Activated naive CD4-positive, alpha-beta T cell treated with anti-CD3 and anti-CD28 coated beads, Interleukin-2, amount 50 U/mL, for 72 hours (primary cell): ENCODE measurements at regions not wholly inside any gene's neighbourhood (a gene's known extent, or its start where the extent isn't known, plus 50 kb on each side); places are given as distances from the start of the nearest gene placed in this dataset.
A peak's percentile ranks its signal among the peaks of the same experiment; 100 is the strongest.
"Not testable (repeated sequence)": the region's sequence is repeated elsewhere in the genome, so short reads cannot be mapped to it uniquely, and the experiment has no call there.

ENCODE experiments used
- ATAC-seq, 2 donors: fragments of 150-1000 bp; cut with Tn5 transposase; 2 replicates each; pipeline ENCODE4 v1.10.0; 2021; ENCODE audit warnings: mild to moderate bottlenecking in 2 of 2, moderate library complexity in 2 of 2
- DNase-seq, 2 donors: peaks; one replicate each; pipeline ENCODE4 v3.0.0; 2021 to 2022; ENCODE audit warnings: low spot score in 2 of 2
- H3K27ac Mint-ChIP-seq, 2 donors: one replicate each; pipeline ENCODE4 v1.8.0; 2022; ENCODE audit warnings: mild to moderate bottlenecking in 2 of 2, mixed read lengths in 2 of 2
- H3K36me3 Mint-ChIP-seq, 2 donors: one replicate each; pipeline ENCODE4 v1.8.0; 2022; ENCODE audit warnings: mixed read lengths in 2 of 2
- H3K9me3 Mint-ChIP-seq, 2 donors: one replicate each; pipeline ENCODE4 v1.8.0; 2022; ENCODE audit warnings: mixed read lengths in 2 of 2

GRCh38 chr14:86944434-86944833, 1048.5 kb downstream of the GALC start:
- no peak for ATAC-seq

GRCh38 chr14:86943391-86944365, 1049.3 kb downstream of the GALC start:
- no peak for DNase-seq
- H3K9me3 Mint-ChIP-seq = peaks cover 11 to 14% of the 10 kb centered on the region in 2 donors
- ATAC-seq = no peak
- H3K36me3 Mint-ChIP-seq = no peaks in the 10 kb centered on the region
- H3K27ac Mint-ChIP-seq = no peak overlapping the region

More at GRCh38 chr14:86944434-86944833, 1048.5 kb downstream of the GALC start:
- no peak overlapping the region for H3K27ac Mint-ChIP-seq
- DNase-seq = no peak
- H3K36me3 Mint-ChIP-seq = no peaks in the 10 kb centered on the region
- peaks cover 6 to 10% of the 10 kb centered on the region in 2 donors for H3K9me3 Mint-ChIP-seq

- ATAC-seq (no peak), DNase-seq (no peak)
- Mint-ChIP-seq H3K36me3 (no peaks in the 10 kb centered on the region), H3K27ac (no peak overlapping the region), H3K9me3 (peaks cover 14 to 17% of the 10 kb centered on the region in 2 donors)
These were observed 1050.0 kb downstream of the GALC start for GRCh38 chr14:86942936-86943335.

- DNase-seq (no peak), ATAC-seq (no peak)
- no peaks in the 10 kb centered on the region for H3K36me3 Mint-ChIP-seq
- H3K9me3 Mint-ChIP-seq = peaks cover 9 to 22% of the 10 kb centered on the region in 2 donors
- no peak overlapping the region for H3K27ac Mint-ChIP-seq
These were observed 1052.9 kb downstream of the GALC start for GRCh38 chr14:86940106-86940505.

- Mint-ChIP-seq H3K9me3 (peaks cover 9 to 22% of the 10 kb centered on the region in 2 donors), H3K36me3 (no peaks in the 10 kb centered on the region), H3K27ac (no peak overlapping the region)
- DNase-seq (no peak), ATAC-seq (no peak)
These were observed 1054.7 kb downstream of the GALC start for GRCh38 chr14:86938320-86938719.

GRCh38 chr14:86936556-86936955, 1056.4 kb downstream of the GALC start:
- peaks cover 4 to 19% of the 10 kb centered on the region in 2 donors for H3K9me3 Mint-ChIP-seq
- H3K27ac Mint-ChIP-seq = no peak overlapping the region
- no peaks in the 10 kb centered on the region for H3K36me3 Mint-ChIP-seq
- DNase-seq (no peak), ATAC-seq (no peak)

- peaks cover 4 to 19% of the 10 kb centered on the region in 2 donors for H3K9me3 Mint-ChIP-seq
- H3K36me3 Mint-ChIP-seq = no peaks in the 10 kb centered on the region
- DNase-seq = no peak
- ATAC-seq = no peak
- no peak overlapping the region for H3K27ac Mint-ChIP-seq
These were observed 1057.6 kb downstream of the GALC start for GRCh38 chr14:86935241-86935885.

- DNase-seq = no peak
- Mint-ChIP-seq H3K27ac (no peak overlapping the region), H3K9me3 (peaks cover 3 to 17% of the 10 kb centered on the region in 2 donors)
These were observed 1058.9 kb downstream of the GALC start for GRCh38 chr14:86933958-86934595.

GRCh38 chr14:86933460-86933859, 1059.5 kb downstream of the GALC start:
- DNase-seq (no peak), ATAC-seq (no peak)
- Mint-ChIP-seq H3K9me3 (peaks cover 0 to 13% of the 10 kb centered on the region in 2 donors), H3K36me3 (no peaks in the 10 kb centered on the region), H3K27ac (no peak overlapping the region)

More at GRCh38 chr14:86933958-86934595, 1058.9 kb downstream of the GALC start:
- no peak for ATAC-seq
- no peaks in the 10 kb centered on the region for H3K36me3 Mint-ChIP-seq

GRCh38 chr14:86915406-86915805, 1077.6 kb downstream of the GALC start:
- Mint-ChIP-seq H3K27ac (no peak overlapping the region), H3K9me3 (peaks cover 5 to 7% of the 10 kb centered on the region in 2 donors), H3K36me3 (no peaks in the 10 kb centered on the region)
- DNase-seq = no peak
- ATAC-seq = no peak

- no peak overlapping the region for H3K27ac Mint-ChIP-seq
- H3K9me3 Mint-ChIP-seq = peaks cover 5 to 7% of the 10 kb centered on the region in 2 donors
These were observed 1080.3 kb downstream of the GALC start for GRCh38 chr14:86912709-86913108.

GRCh38 chr14:86911486-86911885, 1081.5 kb downstream of the GALC start:
- DNase-seq (no peak), ATAC-seq (no peak)
- Mint-ChIP-seq H3K27ac (peak overlapping the region in 1 of 2 donors; percentile 44), H3K36me3 (no peaks in the 10 kb centered on the region), H3K9me3 (peaks cover 4 to 6% of the 10 kb centered on the region in 2 donors)

More at GRCh38 chr14:86912709-86913108, 1080.3 kb downstream of the GALC start:
- DNase-seq = no peak
- no peak for ATAC-seq
- H3K36me3 Mint-ChIP-seq = no peaks in the 10 kb centered on the region

GRCh38 chr14:86905386-86905926, 1087.5 kb downstream of the GALC start:
- not testable (repeated sequence) for H3K27ac Mint-ChIP-seq, H3K36me3 Mint-ChIP-seq, DNase-seq, H3K9me3 Mint-ChIP-seq, ATAC-seq

GRCh38 chr14:86902176-86902950, 1090.6 kb downstream of the GALC start:
- Mint-ChIP-seq H3K9me3 (no peaks in the 10 kb centered on the region), H3K36me3 (no peaks in the 10 kb centered on the region), H3K27ac (no peak overlapping the region)
- no peak for ATAC-seq
- DNase-seq = no peak

GRCh38 chr14:86897704-86898513, 1095.1 kb downstream of the GALC start:
- ATAC-seq = no peak
- H3K27ac Mint-ChIP-seq = no peak overlapping the region
- H3K9me3 Mint-ChIP-seq = peaks cover 2% of the 10 kb centered on the region in 2 donors
- DNase-seq = no peak
- no peaks in the 10 kb centered on the region for H3K36me3 Mint-ChIP-seq
